ENCODE measurements at regions not wholly inside any gene's neighbourhood (a gene's known extent, or its start where the extent isn't known, plus 50 kb on each side); places are given as distances from the start of the nearest gene placed in this dataset.
"Not testable (repeated sequence)": the region's sequence is repeated elsewhere in the genome, so short reads cannot be mapped to it uniquely, and the experiment has no call there.

DNA sequence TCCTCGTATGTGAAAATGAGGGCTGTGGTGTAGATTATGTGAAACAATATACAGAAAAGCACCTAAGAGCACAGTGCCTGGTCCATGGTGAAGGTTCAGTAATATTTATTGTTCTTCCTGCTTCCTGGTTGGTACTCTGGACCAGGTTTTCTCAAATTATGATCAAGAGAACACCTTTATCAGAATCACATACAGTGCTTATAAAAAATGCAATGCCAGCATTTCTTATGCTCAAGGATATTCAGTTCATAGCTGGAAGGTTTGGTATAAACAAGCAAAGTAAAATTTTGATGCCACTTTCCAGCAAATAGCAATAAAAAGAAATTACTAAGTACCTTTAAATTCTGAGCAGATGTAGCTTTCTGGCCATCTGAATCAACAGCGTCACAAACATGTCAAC lies 1412.4 kb downstream of the RPA4 start:
- Histone ChIP-seq H4K20me1 (ENCODE audit: control insufficient read depth, extremely low read depth, insufficient read depth, low read length) (no peaks in the 10 kb centered on the region), H3K4me3 (replicated peaks in 1 of 4; ENCODE audit: control extremely low read depth in 1 of 4, insufficient read depth in 1 of 4, low read depth in 3 of 4, low read length in 4 of 4) (no peak overlapping the region), H3K27ac (ENCODE audit: insufficient read depth, low read length) (no peak overlapping the region), H3K4me1 (ENCODE audit: control insufficient read depth, extremely low read depth, insufficient read depth, low read length) (no peaks in the 10 kb centered on the region), H3K9me3 (ENCODE audit: control insufficient read depth, insufficient read depth, low read depth, low read length) (no peaks in the 10 kb centered on the region), H3K36me3 (ENCODE audit: control insufficient read depth, insufficient read depth, low read length) (no peaks in the 10 kb centered on the region), H3K79me2 (ENCODE audit: control insufficient read depth, insufficient read depth, low read length) (no peaks in the 10 kb centered on the region), H3K4me2 (ENCODE audit: extremely low read depth, insufficient read depth, low read length) (no peak overlapping the region), H2AFZ (ENCODE audit: low read length) (no peak overlapping the region), H3K27me3 (ENCODE audit: control insufficient read depth, insufficient read depth, low read length) (no peaks in the 10 kb centered on the region), H3K9ac (ENCODE audit: insufficient read depth, low read length) (no peak overlapping the region)
- TF ChIP-seq EZH2 (IDR thresholded peaks at IDR 0.05; ENCODE audit: low read length, missing control alignments), result no peak
- TF ChIP-seq, protein P1, sequence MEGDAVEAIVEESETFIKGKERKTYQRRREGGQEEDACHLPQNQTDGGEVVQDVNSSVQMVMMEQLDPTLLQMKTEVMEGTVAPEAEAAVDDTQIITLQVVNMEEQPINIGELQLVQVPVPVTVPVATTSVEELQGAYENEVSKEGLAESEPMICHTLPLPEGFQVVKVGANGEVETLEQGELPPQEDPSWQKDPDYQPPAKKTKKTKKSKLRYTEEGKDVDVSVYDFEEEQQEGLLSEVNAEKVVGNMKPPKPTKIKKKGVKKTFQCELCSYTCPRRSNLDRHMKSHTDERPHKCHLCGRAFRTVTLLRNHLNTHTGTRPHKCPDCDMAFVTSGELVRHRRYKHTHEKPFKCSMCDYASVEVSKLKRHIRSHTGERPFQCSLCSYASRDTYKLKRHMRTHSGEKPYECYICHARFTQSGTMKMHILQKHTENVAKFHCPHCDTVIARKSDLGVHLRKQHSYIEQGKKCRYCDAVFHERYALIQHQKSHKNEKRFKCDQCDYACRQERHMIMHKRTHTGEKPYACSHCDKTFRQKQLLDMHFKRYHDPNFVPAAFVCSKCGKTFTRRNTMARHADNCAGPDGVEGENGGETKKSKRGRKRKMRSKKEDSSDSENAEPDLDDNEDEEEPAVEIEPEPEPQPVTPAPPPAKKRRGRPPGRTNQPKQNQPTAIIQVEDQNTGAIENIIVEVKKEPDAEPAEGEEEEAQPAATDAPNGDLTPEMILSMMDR (conservative IDR thresholded peaks at IDR 0.05 in 1 of 2, IDR thresholded peaks at IDR 0.05 in 1 of 2; ENCODE audit: low read depth in 1 of 2, low read length in 2 of 2), result no peak
- DNase-seq (ENCODE audit: low read depth in 2 of 2), result no peak

DNA sequence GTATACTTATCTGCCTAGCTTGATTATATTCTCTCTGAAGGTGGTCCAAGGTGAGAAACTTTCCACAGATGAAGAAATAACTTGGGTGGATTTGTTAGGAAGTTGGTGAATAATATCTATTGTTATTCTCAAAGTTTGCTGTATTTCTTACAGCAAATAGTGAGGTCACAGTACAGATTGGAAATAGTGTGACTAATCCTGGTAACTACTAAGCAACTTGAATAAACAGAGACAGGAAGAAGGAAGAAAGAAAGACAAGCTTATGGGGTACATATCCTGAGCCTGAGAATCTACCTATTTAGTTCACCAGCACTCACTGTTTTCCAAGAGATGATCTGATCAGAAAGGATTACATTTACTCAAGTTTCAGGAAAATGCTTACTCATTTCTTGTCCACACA lies 1416.1 kb downstream of the RPA4 start:
- no peaks in the 10 kb centered on the region for H3K27me3 ChIP-seq (ENCODE audit: control insufficient read depth, insufficient read depth, low read length)
- H3K9ac ChIP-seq (ENCODE audit: insufficient read depth, low read length), result no peak overlapping the region
- no peak overlapping the region for H2AFZ ChIP-seq (ENCODE audit: low read length)
- no peak overlapping the region for H3K4me2 ChIP-seq (ENCODE audit: extremely low read depth, insufficient read depth, low read length)
- H4K20me1 ChIP-seq (ENCODE audit: control insufficient read depth, extremely low read depth, insufficient read depth, low read length), result no peaks in the 10 kb centered on the region
- DNase-seq (ENCODE audit: low read depth in 2 of 2), result peak; percentile 13 to 14
- H3K9me3 ChIP-seq (ENCODE audit: control insufficient read depth, insufficient read depth, low read depth, low read length), result no peaks in the 10 kb centered on the region
- TF ChIP-seq EZH2 (IDR thresholded peaks at IDR 0.05; ENCODE audit: low read length, missing control alignments), result no peak
- TF ChIP-seq, protein P1 (conservative IDR thresholded peaks at IDR 0.05 in 1 of 2, IDR thresholded peaks at IDR 0.05 in 1 of 2; ENCODE audit: low read depth in 1 of 2, low read length in 2 of 2), result no peak
- no peak overlapping the region for H3K27ac ChIP-seq (ENCODE audit: insufficient read depth, low read length)
- H3K36me3 ChIP-seq (ENCODE audit: control insufficient read depth, insufficient read depth, low read length), result no peaks in the 10 kb centered on the region
- H3K79me2 ChIP-seq (ENCODE audit: control insufficient read depth, insufficient read depth, low read length), result no peaks in the 10 kb centered on the region
- no peak overlapping the region for H3K4me3 ChIP-seq (replicated peaks in 1 of 4; ENCODE audit: control extremely low read depth in 1 of 4, insufficient read depth in 1 of 4, low read depth in 3 of 4, low read length in 4 of 4)
- no peaks in the 10 kb centered on the region for H3K4me1 ChIP-seq (ENCODE audit: control insufficient read depth, extremely low read depth, insufficient read depth, low read length)

DNA sequence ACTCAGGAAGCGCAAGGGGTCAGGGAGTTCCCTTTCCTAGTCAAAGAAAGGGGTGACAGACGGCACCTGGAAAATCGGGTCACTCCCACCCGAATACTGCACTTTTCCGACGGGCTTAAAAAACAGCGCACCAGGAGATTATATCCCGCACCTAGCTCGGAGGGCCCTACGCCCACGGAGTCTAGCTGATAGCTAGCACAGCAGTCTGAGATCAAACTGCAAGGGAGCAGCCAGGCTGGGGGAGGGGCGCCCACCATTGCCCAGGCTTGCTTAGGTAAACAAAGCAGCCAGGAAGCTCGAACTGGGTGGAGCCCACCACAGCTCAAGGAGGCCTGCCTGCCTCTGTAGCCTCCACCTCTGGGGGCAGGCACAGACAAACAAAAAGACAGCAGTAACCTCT lies 1416.8 kb downstream of the RPA4 start:
- not testable (repeated sequence) for H4K20me1 ChIP-seq (ENCODE audit: control insufficient read depth, extremely low read depth, insufficient read depth, low read length); H3K27me3 ChIP-seq (ENCODE audit: control insufficient read depth, insufficient read depth, low read length); H3K36me3 ChIP-seq (ENCODE audit: control insufficient read depth, insufficient read depth, low read length); H3K4me3 ChIP-seq (replicated peaks in 1 of 4; ENCODE audit: control extremely low read depth in 1 of 4, insufficient read depth in 1 of 4, low read depth in 3 of 4, low read length in 4 of 4); H3K27ac ChIP-seq (ENCODE audit: insufficient read depth, low read length); H3K9me3 ChIP-seq (ENCODE audit: control insufficient read depth, insufficient read depth, low read depth, low read length); H3K4me1 ChIP-seq (ENCODE audit: control insufficient read depth, extremely low read depth, insufficient read depth, low read length); H3K4me2 ChIP-seq (ENCODE audit: extremely low read depth, insufficient read depth, low read length); H3K79me2 ChIP-seq (ENCODE audit: control insufficient read depth, insufficient read depth, low read length); H3K9ac ChIP-seq (ENCODE audit: insufficient read depth, low read length); H2AFZ ChIP-seq (ENCODE audit: low read length); DNase-seq (ENCODE audit: low read depth in 2 of 2)

DNA sequence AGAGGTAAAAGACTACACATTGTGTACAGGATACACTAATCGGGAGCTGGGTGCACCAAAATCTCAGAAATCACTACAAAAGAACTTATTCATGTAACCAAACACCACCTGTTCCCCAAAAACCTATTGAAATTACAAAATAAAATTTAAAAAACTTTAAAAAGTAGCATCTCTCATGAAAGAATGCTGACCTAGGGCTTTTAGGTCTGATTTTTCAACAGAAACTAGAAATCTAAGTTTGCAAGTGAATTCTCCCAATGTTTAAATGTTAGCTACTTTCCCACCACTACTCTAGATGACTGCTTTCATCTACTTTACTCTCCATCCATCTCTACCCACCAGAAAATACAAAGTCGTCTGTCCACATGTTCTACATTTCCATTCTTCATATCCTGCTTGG lies 1447.7 kb downstream of the RPA4 start:
- H3K4me2 ChIP-seq (ENCODE audit: extremely low read depth, insufficient read depth, low read length), result no peak overlapping the region
- no peak overlapping the region for H3K4me3 ChIP-seq (replicated peaks in 1 of 4; ENCODE audit: control extremely low read depth in 1 of 4, insufficient read depth in 1 of 4, low read depth in 3 of 4, low read length in 4 of 4)
- H3K9ac ChIP-seq (ENCODE audit: insufficient read depth, low read length), result no peak overlapping the region

More for the DNA sequence above, 1447.7 kb downstream of the RPA4 start:
- no peaks in the 10 kb centered on the region for H3K36me3 ChIP-seq (ENCODE audit: control insufficient read depth, insufficient read depth, low read length)
- no peaks in the 10 kb centered on the region for H4K20me1 ChIP-seq (ENCODE audit: control insufficient read depth, extremely low read depth, insufficient read depth, low read length)
- H3K27ac ChIP-seq (ENCODE audit: insufficient read depth, low read length), result no peak overlapping the region
- H3K4me1 ChIP-seq (ENCODE audit: control insufficient read depth, extremely low read depth, insufficient read depth, low read length), result no peaks in the 10 kb centered on the region
- DNase-seq (ENCODE audit: low read depth in 2 of 2), result no peak
- no peaks in the 10 kb centered on the region for H3K27me3 ChIP-seq (ENCODE audit: control insufficient read depth, insufficient read depth, low read length)
- H3K9me3 ChIP-seq (ENCODE audit: control insufficient read depth, insufficient read depth, low read depth, low read length), result no peaks in the 10 kb centered on the region
- TF ChIP-seq, protein P1 (conservative IDR thresholded peaks at IDR 0.05 in 1 of 2, IDR thresholded peaks at IDR 0.05 in 1 of 2; ENCODE audit: low read depth in 1 of 2, low read length in 2 of 2), result no peak
- no peak for TF ChIP-seq EZH2 (IDR thresholded peaks at IDR 0.05; ENCODE audit: low read length, missing control alignments)
- H3K79me2 ChIP-seq (ENCODE audit: control insufficient read depth, insufficient read depth, low read length), result no peaks in the 10 kb centered on the region
- H2AFZ ChIP-seq (ENCODE audit: low read length), result no peak overlapping the region
